RWPE2 (cell line): ENCODE measurements at regions not wholly inside any gene's neighbourhood (a gene's known extent, or its start where the extent isn't known, plus 50 kb on each side); places are given as distances from the start of the nearest gene placed in this dataset.

Experiments used
- ATAC-seq: fragments of 200-7000 bp; cut with Tn5 transposase; 3 replicates; pipeline ENCODE4 v1.9.1; 2021; ENCODE audit warnings: low read depth
- DNase-seq: peaks from one replicate; pipeline ENCODE4 v3.0.0-alpha.2; 2020; ENCODE audit warnings: low spot score
- H3K27ac ChIP-seq: fragments of 450-650 bp; 2 replicates; pipeline ENCODE4 v1.5.1; 2017; ENCODE audit warnings: mild to moderate bottlenecking; ENCODE audit not compliant: poor library complexity, severe bottlenecking
- H3K27me3 ChIP-seq: fragments of 250-450 bp; sonication (Bioruptor Pico); 2 replicates; pipeline ENCODE4 v1.5.1; 2021; ENCODE audit warnings: mild to moderate bottlenecking, moderate library complexity; ENCODE audit not compliant: insufficient read depth, poor library complexity, severe bottlenecking
- H3K36me3 ChIP-seq: fragments of 250-450 bp; sonication (Bioruptor Pico); 2 replicates; pipeline ENCODE4 v1.5.1; 2020; ENCODE audit warnings: low read depth, mild to moderate bottlenecking, moderate library complexity
- H3K4me1 ChIP-seq: fragments of 250-450 bp; sonication (Bioruptor Pico); 2 replicates; pipeline ENCODE4 v1.5.1; 2021; ENCODE audit warnings: mild to moderate bottlenecking, moderate library complexity; ENCODE audit not compliant: insufficient read depth, poor library complexity, severe bottlenecking
- H3K4me3 ChIP-seq: fragments of 250-450 bp; sonication (Bioruptor Pico); 2 replicates; pipeline ENCODE4 v1.5.1; 2021; ENCODE audit warnings: mild to moderate bottlenecking, moderate library complexity; ENCODE audit not compliant: severe bottlenecking
- H3K9me3 ChIP-seq: fragments of 250-450 bp; sonication (Bioruptor Pico); 2 replicates; pipeline ENCODE4 v1.5.1; 2021; ENCODE audit warnings: mild to moderate bottlenecking, moderate library complexity; ENCODE audit not compliant: severe bottlenecking
- TF ChIP-seq, protein P1 (sequence below): fragments of 450-650 bp; IDR thresholded peaks from one replicate; pipeline ENCODE4 v1.5.1; 2017; ENCODE audit warnings: mild to moderate bottlenecking, moderate library complexity; ENCODE audit not compliant: poor library complexity, severe bottlenecking

DNA sequence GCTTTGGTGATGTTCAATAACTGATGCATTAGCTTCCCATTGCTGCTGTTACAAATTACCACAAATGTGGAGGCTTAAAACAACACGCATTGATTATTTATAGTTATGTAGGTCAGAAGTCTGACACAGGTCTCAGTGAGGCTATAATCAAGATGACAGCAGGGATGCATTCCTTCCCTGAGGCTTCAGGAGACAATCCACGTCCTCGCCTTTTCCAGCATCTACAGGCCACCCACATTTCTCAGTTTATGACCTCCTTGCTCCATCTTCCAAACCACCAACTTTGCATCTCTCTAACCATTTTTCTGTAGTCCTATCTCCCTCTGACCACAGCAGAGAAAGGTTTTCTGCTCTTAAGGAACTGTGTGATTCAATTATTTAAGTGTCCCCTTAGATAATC, 92.5 kb downstream of the GASK1B start:
- TF ChIP-seq, protein P1, sequence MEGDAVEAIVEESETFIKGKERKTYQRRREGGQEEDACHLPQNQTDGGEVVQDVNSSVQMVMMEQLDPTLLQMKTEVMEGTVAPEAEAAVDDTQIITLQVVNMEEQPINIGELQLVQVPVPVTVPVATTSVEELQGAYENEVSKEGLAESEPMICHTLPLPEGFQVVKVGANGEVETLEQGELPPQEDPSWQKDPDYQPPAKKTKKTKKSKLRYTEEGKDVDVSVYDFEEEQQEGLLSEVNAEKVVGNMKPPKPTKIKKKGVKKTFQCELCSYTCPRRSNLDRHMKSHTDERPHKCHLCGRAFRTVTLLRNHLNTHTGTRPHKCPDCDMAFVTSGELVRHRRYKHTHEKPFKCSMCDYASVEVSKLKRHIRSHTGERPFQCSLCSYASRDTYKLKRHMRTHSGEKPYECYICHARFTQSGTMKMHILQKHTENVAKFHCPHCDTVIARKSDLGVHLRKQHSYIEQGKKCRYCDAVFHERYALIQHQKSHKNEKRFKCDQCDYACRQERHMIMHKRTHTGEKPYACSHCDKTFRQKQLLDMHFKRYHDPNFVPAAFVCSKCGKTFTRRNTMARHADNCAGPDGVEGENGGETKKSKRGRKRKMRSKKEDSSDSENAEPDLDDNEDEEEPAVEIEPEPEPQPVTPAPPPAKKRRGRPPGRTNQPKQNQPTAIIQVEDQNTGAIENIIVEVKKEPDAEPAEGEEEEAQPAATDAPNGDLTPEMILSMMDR = no peak
- Histone ChIP-seq H3K9me3 (no peaks in the 10 kb centered on the region), H3K27ac (no peak overlapping the region), H3K4me1 (no peaks in the 10 kb centered on the region), H3K4me3 (no peak overlapping the region), H3K36me3 (no peaks in the 10 kb centered on the region), H3K27me3 (no peaks in the 10 kb centered on the region)
- ATAC-seq = no peak
- DNase-seq = no peak

DNA sequence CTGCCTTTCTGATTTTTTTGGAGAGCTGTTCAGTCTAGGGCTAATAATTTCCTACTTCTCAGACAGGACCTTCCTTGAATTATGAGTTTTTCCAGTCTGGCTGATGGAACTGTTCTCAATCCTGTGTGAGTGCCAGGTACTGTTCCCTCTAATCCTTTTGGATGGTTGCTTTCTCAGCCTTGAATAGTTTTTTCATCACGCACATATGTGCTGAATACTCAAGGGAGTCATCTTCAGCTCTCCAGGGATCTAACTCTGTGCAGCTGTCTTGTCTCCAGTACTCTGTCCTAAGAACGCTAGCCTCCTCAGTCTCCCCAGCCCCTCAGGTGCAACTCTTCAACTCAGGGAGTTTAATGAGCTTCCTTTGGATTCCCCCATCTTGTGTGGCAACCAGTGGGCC, 93.2 kb downstream of the GASK1B start:
- no peaks in the 10 kb centered on the region for H3K36me3 ChIP-seq
- H3K4me3 ChIP-seq = no peak overlapping the region
- no peaks in the 10 kb centered on the region for H3K27me3 ChIP-seq
- no peak overlapping the region for H3K27ac ChIP-seq
- DNase-seq = no peak
- TF ChIP-seq, protein P1 = no peak
- H3K4me1 ChIP-seq = no peaks in the 10 kb centered on the region
- no peak for ATAC-seq
- H3K9me3 ChIP-seq = no peaks in the 10 kb centered on the region

DNA sequence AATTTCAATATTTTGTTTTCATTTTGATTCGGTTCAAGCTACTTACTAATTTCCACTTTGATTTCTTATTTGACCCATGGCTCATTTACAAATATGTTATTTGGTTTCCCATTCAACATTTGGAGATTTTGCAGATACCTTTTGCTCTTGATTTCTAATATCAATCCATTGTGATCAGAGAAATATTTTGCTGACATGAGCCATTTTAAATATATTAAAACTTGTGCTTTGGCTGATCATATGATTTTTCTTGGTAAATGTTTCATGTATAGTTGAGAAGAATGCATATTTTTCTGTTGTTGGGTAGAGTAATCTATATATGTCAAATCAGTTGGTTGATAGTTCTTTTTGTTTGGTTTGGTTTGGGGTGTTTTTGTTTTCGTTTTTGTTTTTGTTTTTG, 95.0 kb downstream of the GASK1B start:
- ATAC-seq (no peak), DNase-seq (no peak)

DNA sequence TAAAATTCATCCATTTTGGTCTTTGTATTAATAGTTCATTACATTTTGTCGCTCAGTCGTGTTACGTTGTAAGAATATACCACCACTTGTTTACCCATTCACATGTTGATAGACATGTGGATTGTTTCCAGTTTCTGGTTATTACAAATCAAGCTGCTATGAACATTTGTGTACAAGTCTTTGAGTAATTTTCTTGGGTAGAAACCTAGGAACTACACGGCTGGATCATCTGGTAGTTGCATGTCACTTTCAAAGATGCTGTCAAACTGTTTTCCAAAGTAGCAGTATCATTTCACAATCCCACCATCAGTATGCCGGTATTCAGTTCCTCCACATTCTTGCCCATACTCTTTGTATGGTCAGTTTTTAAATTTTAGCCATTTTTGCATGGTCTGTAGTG, 98.0 kb downstream of the GASK1B start:
- H3K27me3 ChIP-seq = no peaks in the 10 kb centered on the region
- no peak overlapping the region for H3K27ac ChIP-seq
- no peak overlapping the region for H3K4me3 ChIP-seq
- no peak for DNase-seq
- TF ChIP-seq, protein P1 = no peak
- no peaks in the 10 kb centered on the region for H3K36me3 ChIP-seq
- no peaks in the 10 kb centered on the region for H3K4me1 ChIP-seq
- no peaks in the 10 kb centered on the region for H3K9me3 ChIP-seq
- ATAC-seq = no peak

More for the DNA sequence above, 95.0 kb downstream of the GASK1B start:
- Histone ChIP-seq H3K9me3 (no peaks in the 10 kb centered on the region), H3K4me1 (no peaks in the 10 kb centered on the region), H3K36me3 (no peaks in the 10 kb centered on the region), H3K27ac (no peak overlapping the region), H3K27me3 (no peaks in the 10 kb centered on the region), H3K4me3 (no peak overlapping the region)
- TF ChIP-seq, protein P1 = no peak

DNA sequence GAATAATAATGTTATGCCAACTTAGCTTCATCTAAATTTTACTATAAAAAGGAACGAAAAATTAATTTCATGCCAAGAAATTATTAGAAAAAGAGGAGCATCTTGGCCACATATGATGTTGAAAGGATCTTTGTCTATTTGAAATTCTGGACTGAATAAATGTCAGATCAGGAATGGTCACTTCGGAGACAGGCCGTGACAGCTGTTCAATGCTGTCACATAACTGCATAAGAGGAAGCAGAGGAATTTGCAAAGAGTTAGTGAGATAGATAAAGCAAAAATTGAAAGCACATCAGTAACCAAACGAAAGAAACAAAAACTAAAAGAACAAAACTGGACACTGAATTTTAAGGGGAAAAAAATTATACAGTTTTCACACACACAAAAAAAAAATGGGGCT, 100.9 kb downstream of the GASK1B start:
- H3K4me1 ChIP-seq = no peaks in the 10 kb centered on the region
- TF ChIP-seq, protein P1 = no peak
- H3K9me3 ChIP-seq = no peaks in the 10 kb centered on the region
- H3K27me3 ChIP-seq = no peaks in the 10 kb centered on the region
- no peak for ATAC-seq
- no peak overlapping the region for H3K27ac ChIP-seq
- no peaks in the 10 kb centered on the region for H3K36me3 ChIP-seq
- H3K4me3 ChIP-seq = no peak overlapping the region
- DNase-seq = no peak
